ENCODE measurements at regions not wholly inside any gene's neighbourhood (a gene's known extent, or its start where the extent isn't known, plus 50 kb on each side); places are given as distances from the start of the nearest gene placed in this dataset.

DNA sequence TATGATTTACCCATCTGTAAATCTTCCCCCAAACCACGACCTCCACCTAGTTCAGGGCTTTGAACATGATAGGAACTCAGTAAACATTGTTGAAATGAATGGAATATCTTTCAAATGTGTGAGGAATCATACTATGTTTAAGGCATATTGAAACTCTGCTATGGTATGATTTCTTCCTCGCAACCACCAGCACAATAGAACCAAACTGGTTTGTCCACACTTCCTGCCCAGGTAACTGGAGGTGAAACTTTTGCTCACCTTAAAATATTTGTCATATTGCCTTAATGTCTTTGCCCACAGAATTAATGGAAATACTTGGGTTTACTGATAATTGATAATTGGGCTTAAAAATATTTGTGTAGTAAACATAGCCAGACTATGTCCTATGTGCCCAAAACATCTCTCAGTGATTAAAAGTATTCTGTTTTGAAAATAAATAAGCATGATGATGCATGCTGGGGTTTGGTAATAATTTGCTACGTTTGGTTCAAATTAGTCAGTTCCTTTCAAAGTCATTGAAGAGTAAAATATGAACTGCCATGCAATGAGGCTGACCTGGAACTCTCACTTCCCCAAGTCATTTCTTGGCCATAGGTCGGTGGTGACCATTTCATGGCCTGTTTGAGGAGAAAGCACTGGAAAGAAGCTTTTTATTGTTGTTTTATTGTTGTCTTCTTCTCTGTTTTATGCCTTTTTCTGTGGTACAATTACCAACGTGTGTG lies 73.3 kb downstream of the TNFSF18 start:
- H3K4me2 ChIP-seq = no peak overlapping the region
- peaks cover 10% of the 10 kb centered on the region for H3K4me1 ChIP-seq (ENCODE audit: insufficient read depth)
- no peaks in the 10 kb centered on the region for H3K27me3 ChIP-seq
- WGBS (ENCODE audit: low lambda C conversion rate, missing lambda C conversion rate) = 66% methylated on average over 5 of the region's 5 CpGs
- H3K36me3 ChIP-seq (replicated peaks; ENCODE audit: insufficient read depth, low read depth) = no peaks in the 10 kb centered on the region
- H4K20me1 ChIP-seq (ENCODE audit: insufficient read depth, poor library complexity, severe bottlenecking) = no peaks in the 10 kb centered on the region
- H2AFZ ChIP-seq = no peak overlapping the region
- H3K9me2 ChIP-seq (replicated peaks; ENCODE audit: insufficient read depth) = no peaks in the 10 kb centered on the region
- H3K9me3 ChIP-seq (ENCODE audit: low read depth) = no peaks in the 10 kb centered on the region
- no peaks in the 10 kb centered on the region for H3K79me2 ChIP-seq
- peak overlapping the region; percentile 78 for H3K27ac ChIP-seq
- no peak for TF ChIP-seq CTCF (IDR thresholded peaks at IDR 0.05; ENCODE audit: poor library complexity)
- TF ChIP-seq EZH2phosphoT487 (IDR thresholded peaks at IDR 0.05; ENCODE audit: low read depth, severe bottlenecking, unreplicated experiment) = no peak
- no peak for TF ChIP-seq EZH2 (IDR thresholded peaks at IDR 0.05; ENCODE audit: borderline replicate concordance)
- DNase-seq (ENCODE audit: low spot score) = no peak
- no peak overlapping the region for H3K4me3 ChIP-seq

GRCh38 chr1:172978595-172978994 lies 72.1 kb downstream of the TNFSF18 start:
- H4K20me1 ChIP-seq (ENCODE audit: insufficient read depth, poor library complexity, severe bottlenecking) = no peaks in the 10 kb centered on the region
- H3K4me1 ChIP-seq (ENCODE audit: insufficient read depth) = peaks cover 10% of the 10 kb centered on the region
- H3K9me2 ChIP-seq (replicated peaks; ENCODE audit: insufficient read depth) = no peaks in the 10 kb centered on the region
- WGBS (ENCODE audit: low lambda C conversion rate, missing lambda C conversion rate) = 76% methylated on average over 3 of the region's 3 CpGs
- TF ChIP-seq CTCF (IDR thresholded peaks at IDR 0.05; ENCODE audit: poor library complexity) (no peak), EZH2 (IDR thresholded peaks at IDR 0.05; ENCODE audit: borderline replicate concordance) (no peak), EZH2phosphoT487 (IDR thresholded peaks at IDR 0.05; ENCODE audit: low read depth, severe bottlenecking, unreplicated experiment) (no peak)
- no peak overlapping the region for H3K27ac ChIP-seq
- H3K4me2 ChIP-seq = no peak overlapping the region
- H3K36me3 ChIP-seq (replicated peaks; ENCODE audit: insufficient read depth, low read depth) = no peaks in the 10 kb centered on the region
- no peaks in the 10 kb centered on the region for H3K79me2 ChIP-seq
- H3K4me3 ChIP-seq = no peak overlapping the region
- no peak for DNase-seq (ENCODE audit: low spot score)
- H3K27me3 ChIP-seq = no peaks in the 10 kb centered on the region
- no peak overlapping the region for H2AFZ ChIP-seq
- H3K9me3 ChIP-seq (ENCODE audit: low read depth) = no peaks in the 10 kb centered on the region

DNA sequence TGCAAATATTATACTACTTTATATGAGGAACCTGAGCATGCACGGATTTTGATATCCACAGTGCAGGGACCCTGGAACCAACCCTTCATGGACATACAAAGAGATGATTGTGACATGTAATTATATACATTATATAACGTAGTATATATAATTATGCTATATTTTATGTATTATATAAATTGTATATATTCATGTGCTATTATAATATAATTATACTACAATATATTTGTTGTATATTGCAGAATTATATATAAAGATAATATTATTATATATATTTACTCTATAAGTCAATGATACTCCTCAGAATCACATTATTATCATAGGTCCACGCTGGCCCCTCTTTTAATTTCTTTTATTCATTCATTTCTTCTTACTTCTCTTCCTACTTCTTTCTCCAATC lies 70.9 kb downstream of the TNFSF18 start:
- peaks cover 10% of the 10 kb centered on the region for H3K4me1 ChIP-seq (ENCODE audit: insufficient read depth)
- TF ChIP-seq EZH2phosphoT487 (IDR thresholded peaks at IDR 0.05; ENCODE audit: low read depth, severe bottlenecking, unreplicated experiment) (no peak), EZH2 (IDR thresholded peaks at IDR 0.05; ENCODE audit: borderline replicate concordance) (no peak), CTCF (IDR thresholded peaks at IDR 0.05; ENCODE audit: poor library complexity) (no peak)
- no peaks in the 10 kb centered on the region for H3K9me3 ChIP-seq (ENCODE audit: low read depth)
- H3K79me2 ChIP-seq = no peaks in the 10 kb centered on the region
- H3K27me3 ChIP-seq = no peaks in the 10 kb centered on the region
- no peak overlapping the region for H3K4me3 ChIP-seq
- DNase-seq (ENCODE audit: low spot score) = no peak
- H3K9me2 ChIP-seq (replicated peaks; ENCODE audit: insufficient read depth) = no peaks in the 10 kb centered on the region
- H4K20me1 ChIP-seq (ENCODE audit: insufficient read depth, poor library complexity, severe bottlenecking) = no peaks in the 10 kb centered on the region
- no peak overlapping the region for H3K4me2 ChIP-seq
- no peaks in the 10 kb centered on the region for H3K36me3 ChIP-seq (replicated peaks; ENCODE audit: insufficient read depth, low read depth)
- H3K27ac ChIP-seq = no peak overlapping the region
- 79% methylated on average over 3 of the region's 3 CpGs for WGBS (ENCODE audit: low lambda C conversion rate, missing lambda C conversion rate)
- no peak overlapping the region for H2AFZ ChIP-seq
